Thyroid gland (tissue), 4 donors: ENCODE measurements at regions not wholly inside any gene's neighbourhood (a gene's known extent, or its start where the extent isn't known, plus 50 kb on each side); places are given as distances from the start of the nearest gene placed in this dataset.

Experiments
- DNase-seq, 2 donors: peaks; one replicate each; pipeline ENCODE4 v3.0.0-alpha.2; 2019
- H3K27ac ChIP-seq, 3 donors: fragments of 200-600 bp; sonication (generic); 1 replicate in 2 of 3; 2 replicates in 1 of 3; pipeline ENCODE4 v1.5.1; 2016 to 2019; ENCODE audit warnings: mild to moderate bottlenecking in 1 of 3, moderate library complexity in 1 of 3
- H3K27me3 ChIP-seq: fragments of 200-600 bp; sonication (generic); one replicate; pipeline ENCODE4 v1.5.1; 2019
- H3K36me3 ChIP-seq, 2 donors: fragments of 200-600 bp; sonication (generic); one replicate each; pipeline ENCODE4 v1.5.1; 2016 to 2019
- H3K4me1 ChIP-seq, 2 donors: fragments of 200-600 bp; sonication (generic); one replicate each; pipeline ENCODE4 v1.5.1; 2017 to 2019
- H3K4me3 ChIP-seq, 3 donors: fragments of 200-600 bp; sonication (generic); replicated peaks in 1 of 3; 1 replicate in 2 of 3; 2 replicates in 1 of 3; pipeline ENCODE4 v1.5.1; 2016; ENCODE audit warnings: mild to moderate bottlenecking in 1 of 3
- H3K9me3 ChIP-seq: fragments of 200-600 bp; sonication (generic); one replicate; pipeline ENCODE4 v1.5.1; 2017
- CTCF ChIP-seq, 6 experiments: fragments of 200-600 bp in 3 of 6; fragments of 450-650 bp in 3 of 6; sonication (generic) in 3 of 6; IDR thresholded peaks; one replicate each; pipeline ENCODE4 v1.5.1; 2016 to 2019; ENCODE audit warnings: antibody characterized with exemption in 6 of 6, mild to moderate bottlenecking in 2 of 6, inconsistent platforms in 1 of 6, moderate library complexity in 1 of 6
- POLR2A ChIP-seq, 2 donors: fragments of 450-650 bp; IDR thresholded peaks; one replicate each; pipeline ENCODE4 v1.6.1; 2017; ENCODE audit warnings: antibody characterized with exemption in 2 of 2, mild to moderate bottlenecking in 2 of 2, moderate library complexity in 1 of 2
- WGBS, 2 donors: methylation state at CpG; one replicate each; pipeline ENCODE4 v1.1.5; 2017; 5-methylcytosine and 5-hydroxymethylcytosine counted together
- intact Hi-C: fragments of 100-400 bp; cut with DNase I; formaldehyde crosslinking; loops from one replicate; pipeline ENCODE4 v1.15.1; 2023

GRCh38 chr6:3656076-3656475 is 95.4 kb downstream of the PXDC1 start:
- Histone ChIP-seq H3K9me3 (no peaks in the 10 kb centered on the region), H3K36me3 (no peaks in the 10 kb centered on the region), H3K27me3 (no peaks in the 10 kb centered on the region), H3K4me3 (no peak overlapping the region), H3K4me1 (peaks cover 17 to 22% of the 10 kb centered on the region in 2 donors), H3K27ac (no peak overlapping the region)
- no peak for DNase-seq
- WGBS, 2 donors = 94 to 97% methylated on average over 5 of the region's 5 CpGs
- intact Hi-C loops = no loop called here
- TF ChIP-seq CTCF (IDR thresholded peaks at IDR 0.05) (no peak), POLR2A (IDR thresholded peaks at IDR 0.05) (no peak)

- Histone ChIP-seq H3K36me3 (no peaks in the 10 kb centered on the region), H3K9me3 (no peaks in the 10 kb centered on the region), H3K4me1 (peaks cover 17 to 21% of the 10 kb centered on the region in 2 donors), H3K27ac (no peak overlapping the region), H3K4me3 (no peak overlapping the region), H3K27me3 (no peaks in the 10 kb centered on the region)
- intact Hi-C loops = no loop called here
- DNase-seq = no peak
- WGBS, 2 donors = 80 to 81% methylated on average over 4 of the region's 4 CpGs
- TF ChIP-seq POLR2A (IDR thresholded peaks at IDR 0.05) (no peak), CTCF (IDR thresholded peaks at IDR 0.05) (no peak)
Measured at GRCh38 chr6:3654898-3655297, 96.6 kb downstream of the PXDC1 start.

- H3K4me1 ChIP-seq = peaks cover 15 to 17% of the 10 kb centered on the region in 2 donors
- no peak for DNase-seq
- 85 to 88% methylated on average over 12 of the region's 12 CpGs for WGBS, 2 donors
- H3K27me3 ChIP-seq = no peaks in the 10 kb centered on the region
- H3K27ac ChIP-seq = no peak overlapping the region
- H3K36me3 ChIP-seq = no peaks in the 10 kb centered on the region
- intact Hi-C loops = no loop called here
- H3K4me3 ChIP-seq = no peak overlapping the region
- TF ChIP-seq CTCF (IDR thresholded peaks at IDR 0.05) = no peak
- no peak for TF ChIP-seq POLR2A (IDR thresholded peaks at IDR 0.05)
- no peaks in the 10 kb centered on the region for H3K9me3 ChIP-seq
Measured at GRCh38 chr6:3654436-3654835, 97.1 kb downstream of the PXDC1 start.

GRCh38 chr6:3653528-3654070 is 97.9 kb downstream of the PXDC1 start:
- Histone ChIP-seq H3K4me3 (no peak overlapping the region), H3K27ac (no peak overlapping the region), H3K36me3 (no peaks in the 10 kb centered on the region), H3K27me3 (no peaks in the 10 kb centered on the region), H3K4me1 (peaks cover 6 to 8% of the 10 kb centered on the region in 2 donors), H3K9me3 (no peaks in the 10 kb centered on the region)
- TF ChIP-seq POLR2A (IDR thresholded peaks at IDR 0.05) (no peak), CTCF (IDR thresholded peaks at IDR 0.05) (no peak)
- intact Hi-C loops = no loop called here
- 87 to 96% methylated on average over 6 of the region's 6 CpGs for WGBS, 2 donors
- DNase-seq = no peak

- Histone ChIP-seq H3K9me3 (no peaks in the 10 kb centered on the region), H3K27ac (no peak overlapping the region), H3K27me3 (no peaks in the 10 kb centered on the region), H3K4me1 (peaks cover 0 to 3% of the 10 kb centered on the region in 2 donors), H3K36me3 (no peaks in the 10 kb centered on the region), H3K4me3 (no peak overlapping the region)
- WGBS, 2 donors = 88 to 89% methylated on average over 10 to 12 of the region's 12 CpGs
- TF ChIP-seq CTCF (IDR thresholded peaks at IDR 0.05) = no peak
- no peak for TF ChIP-seq POLR2A (IDR thresholded peaks at IDR 0.05)
- intact Hi-C loops = no loop called here
- no peak for DNase-seq
Measured at GRCh38 chr6:3651698-3652229, 99.7 kb downstream of the PXDC1 start.
